ENCODE measurements at regions not wholly inside any gene's neighbourhood (a gene's known extent, or its start where the extent isn't known, plus 50 kb on each side); places are given as distances from the start of the nearest gene placed in this dataset.
"Not testable (repeated sequence)": the region's sequence is repeated elsewhere in the genome, so short reads cannot be mapped to it uniquely, and the experiment has no call there.

- not testable (repeated sequence) for DNase-seq (ENCODE audit: low read depth in 2 of 2)
Observed at GRCh38 chr10:91003379-91003778, 82.5 kb upstream of the ANKRD1 start.

GRCh38 chr10:91005276-91005675, 84.4 kb upstream of the ANKRD1 start:
- not testable (repeated sequence) for DNase-seq (ENCODE audit: low read depth in 2 of 2)

- DNase-seq (ENCODE audit: low read depth in 2 of 2): peak in 1 of 2 donors; percentile 57
Observed at GRCh38 chr10:91006001-91006751, 85.3 kb upstream of the ANKRD1 start.

- DNase-seq (ENCODE audit: low read depth in 2 of 2): no peak
Observed at GRCh38 chr10:91006752-91007346, 86.0 kb upstream of the ANKRD1 start.

DNA sequence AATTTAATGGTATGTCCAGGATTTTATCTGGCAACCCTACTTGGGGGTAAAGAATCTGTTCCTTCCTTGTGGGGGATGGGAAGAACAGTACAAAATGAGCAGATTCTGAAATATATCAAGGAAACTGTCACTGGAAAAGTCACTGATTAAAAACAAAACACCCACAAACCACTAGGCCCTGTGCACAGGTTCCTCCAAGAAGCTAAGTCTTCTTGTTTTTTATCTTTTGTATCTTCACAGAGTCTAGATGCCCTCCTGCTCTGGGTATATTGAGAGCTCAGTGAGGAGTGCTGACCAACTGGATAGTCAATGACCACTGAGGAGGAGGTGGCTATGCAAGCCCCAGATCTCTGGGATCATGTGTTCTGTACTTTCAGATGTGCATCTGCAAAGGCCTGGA, 86.8 kb upstream of the ANKRD1 start:
- no peak for DNase-seq (ENCODE audit: low read depth in 2 of 2)

DNA sequence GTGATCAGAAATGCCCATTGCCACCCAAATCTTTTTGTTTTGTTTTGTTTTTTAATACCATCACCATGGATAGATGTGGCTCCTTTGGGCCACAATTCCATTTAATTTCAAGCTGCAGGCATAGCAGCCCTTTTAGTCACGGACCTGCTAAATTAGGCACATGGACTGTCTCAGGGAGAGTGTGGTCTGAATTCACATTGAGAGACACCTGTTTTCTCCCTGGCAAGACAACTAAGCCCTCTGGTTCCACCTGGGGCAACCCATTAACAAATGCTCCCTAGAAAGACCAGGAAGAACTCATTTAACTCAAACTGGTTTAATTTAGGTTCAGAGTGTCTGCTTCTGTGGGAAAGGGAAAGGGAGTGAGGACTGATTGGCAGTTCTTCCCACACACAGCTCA, 88.2 kb upstream of the ANKRD1 start:
- no peak for DNase-seq (ENCODE audit: low read depth in 2 of 2)

GRCh38 chr10:91010952-91011351, 90.1 kb upstream of the ANKRD1 start:
- DNase-seq (ENCODE audit: low read depth in 2 of 2): no peak

GRCh38 chr10:91012502-91012901, 91.6 kb upstream of the ANKRD1 start:
- no peak for DNase-seq (ENCODE audit: low read depth in 2 of 2)

GRCh38 chr10:91013985-91014384, 93.1 kb upstream of the ANKRD1 start:
- no peak for DNase-seq (ENCODE audit: low read depth in 2 of 2)

DNA sequence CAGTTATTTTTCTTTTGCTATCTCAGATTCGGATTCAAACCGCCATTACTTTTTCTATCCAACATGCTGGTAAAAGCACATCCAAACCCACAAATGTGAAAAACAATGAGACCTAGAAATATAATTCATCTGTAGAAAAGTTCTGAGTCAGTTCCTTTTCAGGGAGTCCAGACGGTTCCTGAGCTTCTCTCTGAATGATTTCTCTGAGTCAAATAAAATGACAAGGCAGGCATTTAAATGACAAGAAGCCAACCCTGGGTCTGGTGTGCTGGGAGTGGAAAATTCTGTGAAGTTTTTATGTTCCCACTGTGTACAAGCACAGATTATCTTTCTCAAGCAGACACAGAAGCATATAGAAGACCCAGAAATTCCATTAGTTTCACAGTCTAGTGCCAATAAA, 96.3 kb upstream of the ANKRD1 start:
- no peak for DNase-seq (ENCODE audit: low read depth in 2 of 2)

GRCh38 chr10:91021901-91022300, 101.0 kb upstream of the ANKRD1 start:
- DNase-seq (ENCODE audit: low read depth in 2 of 2): no peak

GRCh38 chr10:91022390-91022789, 101.5 kb upstream of the ANKRD1 start:
- DNase-seq (ENCODE audit: low read depth in 2 of 2): no peak

DNA sequence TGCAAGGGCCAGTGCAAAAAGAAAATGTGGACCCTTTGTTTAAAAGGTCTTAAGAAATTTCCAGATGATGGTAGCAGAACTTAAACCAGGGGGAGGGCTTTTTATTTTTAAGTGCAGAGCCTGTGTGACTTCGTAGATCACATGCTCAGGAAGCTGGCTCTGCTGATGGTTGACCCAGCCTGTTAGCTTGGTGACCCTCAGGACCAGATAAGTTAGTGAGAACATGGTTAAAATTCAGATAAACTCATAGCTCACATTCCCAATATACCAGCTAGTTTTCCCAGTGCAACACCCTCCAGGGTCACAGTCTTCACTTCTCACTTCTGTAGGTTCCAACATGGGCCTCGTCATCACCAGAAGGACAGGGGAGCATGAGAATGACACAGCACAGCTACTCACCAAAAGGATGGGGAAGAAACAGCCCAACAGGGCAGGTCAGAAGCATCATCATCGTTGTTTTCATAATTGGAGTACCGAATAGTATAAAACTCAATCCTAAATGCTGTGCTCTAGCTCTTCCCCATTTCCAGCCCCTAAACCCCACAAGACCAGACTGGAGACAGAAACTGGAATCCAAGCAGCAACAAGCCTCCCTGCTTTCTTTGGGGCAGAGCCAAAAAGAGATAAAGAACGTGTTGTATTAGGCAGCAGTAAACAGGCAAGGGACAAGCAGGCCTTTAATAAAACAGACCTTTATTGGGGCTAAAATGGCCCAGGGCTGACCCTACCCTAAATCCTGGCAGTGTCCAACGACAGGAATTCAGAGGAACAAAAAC, 102.2 kb upstream of the ANKRD1 start:
- DNase-seq (ENCODE audit: low read depth in 2 of 2): no peak

GRCh38 chr10:91023700-91024398, 103.0 kb upstream of the ANKRD1 start:
- DNase-seq (ENCODE audit: low read depth in 2 of 2): no peak

- DNase-seq (ENCODE audit: low read depth in 2 of 2): no peak
Observed at GRCh38 chr10:91024541-91024940, 103.7 kb upstream of the ANKRD1 start.

DNA sequence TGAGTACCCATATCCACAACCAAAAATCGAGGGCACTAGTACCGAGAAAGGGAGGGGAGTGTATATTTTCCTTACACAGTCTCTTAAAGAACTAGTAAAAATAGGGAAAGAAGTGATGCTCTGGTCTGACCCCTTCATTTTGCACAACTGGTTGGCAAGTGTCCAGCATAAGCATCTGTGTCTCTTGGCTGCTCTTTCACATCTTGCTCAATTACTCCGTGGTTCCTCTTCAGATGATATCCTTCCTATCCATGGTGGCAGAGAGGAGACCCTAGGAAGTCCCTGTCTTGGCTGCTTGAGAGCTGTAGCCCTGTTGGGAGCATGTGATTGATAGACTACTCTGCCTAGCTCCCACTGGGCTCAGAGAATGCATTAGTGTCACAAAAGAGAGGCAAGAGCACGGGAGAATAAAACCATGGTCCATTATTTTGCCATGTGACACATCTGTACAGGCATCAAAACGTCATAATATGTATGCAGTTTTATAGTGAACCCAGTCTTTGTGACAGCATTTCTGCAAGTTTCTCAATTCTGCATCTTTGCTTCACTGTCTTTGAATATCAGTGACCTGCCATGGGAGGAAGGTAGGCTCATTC, 111.8 kb upstream of the ANKRD1 start:
- DNase-seq (ENCODE audit: low read depth in 2 of 2): no peak

- DNase-seq (ENCODE audit: low read depth in 2 of 2): no peak
Observed at GRCh38 chr10:91033324-91033950, 112.5 kb upstream of the ANKRD1 start.

GRCh38 chr10:91034042-91034441, 113.2 kb upstream of the ANKRD1 start:
- DNase-seq (ENCODE audit: low read depth in 2 of 2): no peak

DNA sequence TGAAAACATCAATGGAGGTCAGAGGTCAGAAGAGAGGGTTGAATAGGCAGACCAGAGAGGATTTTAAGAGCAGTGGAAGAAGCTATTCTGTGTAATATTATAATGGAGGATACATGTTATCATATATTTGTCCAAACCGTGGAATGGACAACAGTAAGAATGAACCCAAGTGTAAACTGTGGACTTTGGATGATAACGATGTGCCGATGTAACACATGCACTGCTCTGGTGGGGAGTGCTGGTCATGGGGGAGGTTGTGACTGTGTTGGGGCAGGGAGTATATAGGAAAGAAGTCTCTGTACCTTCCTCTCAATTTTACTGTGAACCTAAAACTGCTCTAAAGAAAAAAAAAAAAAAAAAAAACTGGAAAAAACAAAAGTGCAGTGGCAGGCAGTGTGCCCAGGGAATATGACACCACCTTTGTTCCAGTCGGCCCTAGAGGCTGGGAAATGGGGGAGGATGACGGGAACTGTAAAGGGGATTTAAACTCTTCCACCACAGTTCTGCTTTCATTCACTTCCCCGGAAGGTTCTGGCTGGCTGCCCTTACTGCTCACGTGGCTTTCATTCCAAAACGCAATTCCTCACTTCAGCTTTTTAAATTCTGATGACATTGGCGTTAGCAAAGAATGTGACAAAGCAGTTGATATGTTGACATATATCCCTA, 113.7 kb upstream of the ANKRD1 start:
- no peak for DNase-seq (ENCODE audit: low read depth in 2 of 2)

- DNase-seq (ENCODE audit: low read depth in 2 of 2): no peak
Observed at GRCh38 chr10:91035650-91036292, 114.9 kb upstream of the ANKRD1 start.
